Kidney glomerular epithelial cell (primary cell): ENCODE measurements at regions not wholly inside any gene's neighbourhood (a gene's known extent, or its start where the extent isn't known, plus 50 kb on each side); places are given as distances from the start of the nearest gene placed in this dataset.
"Not testable (repeated sequence)": the region's sequence is repeated elsewhere in the genome, so short reads cannot be mapped to it uniquely, and the experiment has no call there.

Experiments
- DNase-seq: peaks from one replicate; lab custom pipeline; 2025; lab: John Stamatoyannopoulos, UW

- no peak for DNase-seq
Observed at GRCh38 chr6:68158256-68158655, 476.8 kb upstream of the ADGRB3 start.

GRCh38 chr6:68144667-68145066 is 490.4 kb upstream of the ADGRB3 start:
- no peak for DNase-seq

DNA sequence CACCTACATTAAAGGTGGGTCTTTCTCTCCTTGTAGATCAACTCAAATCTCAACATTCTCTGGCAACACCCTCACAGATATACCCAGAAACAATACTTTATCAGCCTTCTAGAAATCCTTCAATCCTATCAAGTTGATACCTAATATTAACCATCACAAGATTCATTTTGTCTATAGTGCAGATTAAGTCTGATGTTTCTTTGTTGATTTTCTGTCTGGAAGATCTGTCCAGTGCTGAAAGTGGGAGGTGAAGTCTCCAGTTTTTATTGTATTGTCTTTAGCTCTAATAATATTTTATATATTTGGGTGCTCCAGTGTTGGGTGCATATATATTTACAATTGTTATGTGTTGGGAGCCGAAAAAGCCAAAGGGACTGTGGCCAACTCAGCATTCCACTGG is 493.9 kb upstream of the ADGRB3 start:
- no peak for DNase-seq

DNA sequence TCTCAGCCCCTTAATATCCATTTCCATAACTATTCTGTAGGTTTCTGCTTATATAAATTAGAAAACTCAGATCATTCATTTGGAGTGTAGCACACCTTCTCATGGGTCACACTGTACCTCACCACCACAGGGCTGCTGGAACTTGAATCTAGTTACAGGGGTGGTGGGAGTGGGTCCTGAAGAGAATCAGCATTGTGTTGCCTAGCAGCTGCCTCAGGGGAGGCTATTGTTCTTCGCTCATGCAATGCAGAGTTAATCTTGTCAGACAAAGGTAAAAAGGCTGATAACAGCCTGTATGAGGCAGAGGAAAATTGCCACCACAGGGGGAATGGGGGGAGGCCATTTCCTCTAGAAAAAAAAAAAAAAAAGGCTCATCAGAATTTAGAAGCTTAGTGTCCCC is 496.0 kb upstream of the ADGRB3 start:
- no peak for DNase-seq

- DNase-seq = no peak
Observed at GRCh38 chr6:68134796-68135195, 500.3 kb upstream of the ADGRB3 start.

GRCh38 chr6:68128211-68128610 is 506.9 kb upstream of the ADGRB3 start:
- DNase-seq = no peak

DNA sequence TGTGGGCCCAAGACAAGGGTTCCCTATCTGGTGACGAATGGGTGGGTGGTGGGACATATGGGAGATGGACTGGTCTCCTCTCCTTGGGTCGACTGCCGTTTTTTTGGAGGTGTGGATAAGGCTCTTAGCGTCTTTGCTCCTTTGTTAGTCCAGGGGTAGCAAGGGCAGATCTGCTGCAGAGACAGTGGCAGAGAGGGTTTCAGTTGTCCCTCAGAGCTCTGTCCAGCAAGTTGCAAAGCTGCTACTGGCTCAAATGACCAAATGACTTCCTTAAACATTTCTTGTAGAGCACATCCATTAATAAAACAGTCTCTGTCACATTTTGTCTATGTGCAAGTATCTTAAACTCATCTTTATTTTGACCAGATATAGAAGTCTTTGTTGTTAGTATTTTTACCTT is 508.0 kb upstream of the ADGRB3 start:
- no peak for DNase-seq

- no peak for DNase-seq
Observed at GRCh38 chr6:68126089-68126749, 508.9 kb upstream of the ADGRB3 start.

DNA sequence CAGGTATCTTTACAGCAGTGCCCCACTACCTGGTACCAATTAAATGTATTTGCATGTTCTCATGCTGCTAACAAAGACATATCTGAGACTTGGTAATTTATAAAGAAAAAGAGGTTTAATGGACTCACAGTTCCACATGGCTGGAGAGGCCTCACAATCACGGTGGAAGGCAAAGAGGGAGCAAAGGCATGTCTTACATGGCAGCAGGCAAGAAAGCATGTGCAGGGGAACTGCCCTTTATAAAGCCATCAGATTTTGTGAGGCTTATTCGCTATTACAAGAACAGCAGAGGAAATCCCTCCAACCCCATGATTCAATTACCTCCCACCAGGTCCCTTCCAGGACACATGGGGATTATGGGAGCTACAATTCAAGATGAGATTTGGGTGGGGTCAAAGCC is 512.1 kb upstream of the ADGRB3 start:
- DNase-seq = not testable (repeated sequence)

GRCh38 chr6:68122032-68122431 is 513.0 kb upstream of the ADGRB3 start:
- no peak for DNase-seq

GRCh38 chr6:68120954-68121353 is 514.1 kb upstream of the ADGRB3 start:
- not testable (repeated sequence) for DNase-seq

DNA sequence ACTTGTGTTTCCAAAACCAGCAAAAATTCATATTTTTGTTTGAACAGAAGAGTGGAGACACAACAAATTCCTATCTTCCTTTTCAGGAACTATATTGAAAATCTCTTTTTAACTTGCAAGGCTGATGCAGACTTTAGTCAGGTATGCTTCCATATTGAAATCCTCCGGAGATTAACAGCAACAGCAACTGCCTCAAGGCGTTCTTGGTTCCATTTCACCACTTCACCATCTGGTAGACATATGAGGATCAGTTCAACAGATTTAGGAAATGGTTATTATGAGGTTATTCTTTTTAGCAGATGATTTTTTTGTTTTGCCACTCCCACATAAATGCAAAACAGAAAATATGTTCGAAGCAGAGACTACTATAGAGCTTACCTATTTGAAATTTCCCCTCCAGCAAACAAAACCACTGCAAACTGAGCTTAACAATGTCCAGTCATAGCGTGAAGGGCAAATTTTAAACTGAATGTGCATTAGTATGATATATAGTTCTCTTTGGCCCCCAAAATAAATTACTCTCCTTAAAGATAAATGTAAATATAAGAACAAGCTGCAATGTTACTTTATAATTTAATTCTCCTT is 520.5 kb upstream of the ADGRB3 start:
- DNase-seq = no peak

DNA sequence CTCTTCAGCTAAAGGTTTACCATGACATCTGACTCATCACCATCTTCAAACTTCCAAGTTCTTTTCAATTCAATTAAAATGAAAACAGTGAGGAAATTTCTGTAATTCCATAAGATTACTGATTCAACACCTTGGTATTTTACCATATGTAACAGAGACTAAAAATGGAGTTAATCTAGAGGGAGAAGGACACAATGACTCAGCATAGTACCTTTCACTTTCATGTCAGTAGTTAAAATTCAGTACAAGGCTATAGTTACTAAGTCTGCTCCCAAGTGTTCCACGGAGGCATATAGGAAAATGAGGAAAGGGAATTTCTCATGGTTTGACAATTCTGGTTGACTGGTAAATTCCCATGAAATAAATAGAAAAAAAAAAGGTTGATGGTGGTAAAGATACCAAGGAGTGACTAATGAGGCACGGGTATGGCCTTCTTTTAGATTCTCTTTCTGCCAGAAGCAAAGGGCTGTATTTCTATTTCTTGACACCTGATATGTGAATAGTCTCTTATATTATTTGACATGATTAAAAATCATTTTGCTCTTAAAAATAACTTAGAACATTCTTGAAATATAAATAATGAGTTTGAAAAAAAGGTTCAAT is 526.7 kb upstream of the ADGRB3 start:
- no peak for DNase-seq

- DNase-seq = no peak
Observed at GRCh38 chr6:68094070-68094469, 541.0 kb upstream of the ADGRB3 start.

DNA sequence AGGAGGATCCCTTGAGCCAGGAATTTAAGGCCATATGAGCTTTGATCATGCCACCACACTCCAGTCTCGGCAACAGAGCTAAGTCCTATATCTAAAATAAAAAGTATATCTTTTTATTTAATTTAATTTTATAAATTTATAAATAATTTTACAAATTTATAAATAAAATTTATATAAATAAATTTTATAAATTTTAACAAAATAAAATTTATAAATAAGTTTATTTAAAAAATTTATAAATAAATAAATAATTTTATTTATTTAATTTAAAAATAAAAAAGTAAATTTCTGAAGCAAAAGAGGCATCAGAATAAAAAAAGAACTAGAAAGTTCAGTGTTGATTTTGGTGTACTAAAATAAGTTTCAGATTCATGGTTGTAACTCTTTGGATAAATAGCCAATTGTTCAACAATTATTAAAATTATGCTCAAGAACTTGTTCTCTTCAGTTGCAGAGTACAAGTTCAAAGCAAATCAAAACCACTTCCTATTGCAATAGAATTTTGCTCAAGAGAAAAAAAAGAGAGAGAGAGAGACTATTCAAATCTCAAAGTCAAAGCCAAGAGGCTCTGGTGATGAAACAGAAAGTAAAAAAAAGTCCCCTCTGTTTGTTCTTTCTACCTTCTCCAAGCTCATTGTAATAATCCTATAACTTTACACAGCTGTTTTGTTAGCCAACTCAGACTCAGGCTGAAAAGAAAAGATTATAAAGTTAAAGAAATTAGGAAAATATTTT is 547.5 kb upstream of the ADGRB3 start:
- no peak for DNase-seq

DNA sequence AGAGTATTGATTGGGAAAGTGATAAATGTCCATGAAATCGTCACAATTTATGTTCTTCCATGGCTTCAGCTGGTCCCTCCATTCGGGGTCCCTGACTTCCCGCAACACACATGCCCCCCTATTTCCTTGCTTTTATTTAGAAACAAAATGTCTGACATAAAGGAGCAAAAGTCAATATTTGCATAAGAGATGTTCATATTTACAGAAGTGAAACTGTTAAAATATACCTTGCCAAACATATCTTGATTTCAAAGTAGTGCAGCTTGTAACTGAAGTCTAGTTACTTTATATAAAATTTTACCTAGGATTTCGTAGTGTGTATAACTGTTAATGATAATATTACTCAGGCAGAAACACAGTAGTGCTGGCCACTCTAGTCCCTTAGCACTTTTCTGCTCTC is 548.9 kb upstream of the ADGRB3 start:
- DNase-seq = no peak

DNA sequence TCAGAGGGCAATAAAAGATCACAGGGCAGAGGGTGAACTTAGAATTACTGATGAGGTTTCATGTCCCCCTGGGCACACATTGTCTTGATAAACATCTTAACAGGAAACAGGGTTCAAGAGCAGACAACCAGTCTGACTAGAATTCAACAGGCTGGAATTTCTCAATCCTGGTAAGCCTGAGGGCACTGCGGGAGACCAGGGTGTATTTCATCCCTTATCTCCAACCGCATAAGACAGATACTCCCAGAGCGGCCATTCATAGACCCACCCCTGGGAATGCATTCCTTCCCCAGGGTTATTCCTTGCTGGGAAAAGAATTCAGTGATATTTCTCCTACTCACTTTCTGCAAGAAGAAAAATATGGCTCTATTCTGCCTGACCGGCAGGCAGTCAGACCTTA is 549.5 kb upstream of the ADGRB3 start:
- not testable (repeated sequence) for DNase-seq

- no peak for DNase-seq
Observed at GRCh38 chr6:68082086-68082485, 553.0 kb upstream of the ADGRB3 start.

DNA sequence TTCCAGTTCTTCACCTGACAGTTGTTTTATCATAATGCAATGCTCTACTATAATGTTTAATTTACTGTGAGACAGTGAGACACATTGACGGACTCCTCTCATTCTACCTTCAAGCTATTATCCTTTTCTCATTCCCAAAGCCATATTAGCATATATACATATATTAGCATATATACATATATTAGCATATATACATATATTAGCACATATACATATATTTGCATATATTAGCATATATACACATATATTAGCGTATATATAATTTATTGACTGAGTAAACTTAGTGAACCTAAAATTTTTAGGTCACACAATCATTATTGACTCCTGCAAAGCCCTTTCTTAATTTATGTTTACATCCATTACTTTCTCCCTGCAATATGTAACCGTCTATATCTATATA is 555.0 kb upstream of the ADGRB3 start:
- DNase-seq = no peak

GRCh38 chr6:68077661-68078060 is 557.4 kb upstream of the ADGRB3 start:
- no peak for DNase-seq

DNA sequence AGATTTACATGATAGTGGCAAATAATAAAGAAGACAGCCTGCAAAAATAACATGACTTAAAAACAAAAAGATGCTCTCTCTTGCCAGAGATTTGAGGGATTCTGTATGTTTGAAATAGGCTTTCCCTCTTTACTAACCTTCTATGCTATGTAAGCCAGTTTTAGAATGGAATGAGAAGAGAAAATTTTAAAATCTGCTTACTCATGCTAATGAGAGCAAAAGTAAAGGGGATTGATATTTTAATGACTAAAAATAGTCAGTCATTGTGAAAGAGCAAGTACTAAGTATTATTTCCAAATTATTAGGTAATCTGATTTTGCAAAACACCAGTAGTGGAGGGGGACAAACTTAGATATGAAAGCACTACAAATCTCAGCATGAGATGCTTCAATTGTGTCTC is 563.3 kb upstream of the ADGRB3 start:
- DNase-seq = no peak

GRCh38 chr6:68069921-68070710 is 565.0 kb upstream of the ADGRB3 start:
- DNase-seq = no peak
